ENCODE measurements at regions not wholly inside any gene's neighbourhood (a gene's known extent, or its start where the extent isn't known, plus 50 kb on each side); places are given as distances from the start of the nearest gene placed in this dataset.

GRCh38 chr11:133705873-133706272 lies 139.4 kb downstream of the SPATA19 start:
- DNase-seq = no peak
- Histone ChIP-seq H3K9ac (ENCODE audit: low read depth, low read length) (no peak overlapping the region), H3K4me2 (ENCODE audit: insufficient read depth, low read length) (no peak overlapping the region), H3K27ac (ENCODE audit: low read length) (no peak overlapping the region), H3K4me1 (ENCODE audit: insufficient read depth, low read length) (no peaks in the 10 kb centered on the region), H4K20me1 (ENCODE audit: insufficient read depth, low read length) (no peaks in the 10 kb centered on the region), H3K4me3 (ENCODE audit: low read depth in 1 of 2, low read length in 2 of 2) (no peak overlapping the region), H3K79me2 (ENCODE audit: insufficient read depth, low read length) (no peaks in the 10 kb centered on the region), H2AFZ (ENCODE audit: low read depth, low read length) (no peak overlapping the region), H3K36me3 (ENCODE audit: insufficient read depth, low read length) (no peaks in the 10 kb centered on the region), H3K9me3 (ENCODE audit: insufficient read depth, low read length, severe bottlenecking) (no peaks in the 10 kb centered on the region), H3K27me3 (ENCODE audit: insufficient read depth, low read length, poor library complexity) (peaks cover 32% of the 10 kb centered on the region)
- no peak for TF ChIP-seq EZH2 (IDR thresholded peaks at IDR 0.05; ENCODE audit: borderline replicate concordance, low read depth, low read length, severe bottlenecking)
- TF ChIP-seq, protein P1, sequence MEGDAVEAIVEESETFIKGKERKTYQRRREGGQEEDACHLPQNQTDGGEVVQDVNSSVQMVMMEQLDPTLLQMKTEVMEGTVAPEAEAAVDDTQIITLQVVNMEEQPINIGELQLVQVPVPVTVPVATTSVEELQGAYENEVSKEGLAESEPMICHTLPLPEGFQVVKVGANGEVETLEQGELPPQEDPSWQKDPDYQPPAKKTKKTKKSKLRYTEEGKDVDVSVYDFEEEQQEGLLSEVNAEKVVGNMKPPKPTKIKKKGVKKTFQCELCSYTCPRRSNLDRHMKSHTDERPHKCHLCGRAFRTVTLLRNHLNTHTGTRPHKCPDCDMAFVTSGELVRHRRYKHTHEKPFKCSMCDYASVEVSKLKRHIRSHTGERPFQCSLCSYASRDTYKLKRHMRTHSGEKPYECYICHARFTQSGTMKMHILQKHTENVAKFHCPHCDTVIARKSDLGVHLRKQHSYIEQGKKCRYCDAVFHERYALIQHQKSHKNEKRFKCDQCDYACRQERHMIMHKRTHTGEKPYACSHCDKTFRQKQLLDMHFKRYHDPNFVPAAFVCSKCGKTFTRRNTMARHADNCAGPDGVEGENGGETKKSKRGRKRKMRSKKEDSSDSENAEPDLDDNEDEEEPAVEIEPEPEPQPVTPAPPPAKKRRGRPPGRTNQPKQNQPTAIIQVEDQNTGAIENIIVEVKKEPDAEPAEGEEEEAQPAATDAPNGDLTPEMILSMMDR (IDR thresholded peaks at IDR 0.05; ENCODE audit: borderline replicate concordance, extremely low read depth, low read length, poor library complexity, severe bottlenecking) = no peak
- no peak for ATAC-seq (ENCODE audit: insufficient read depth, low read depth)

GRCh38 chr11:133705074-133705648 lies 140.2 kb downstream of the SPATA19 start:
- peaks cover 32% of the 10 kb centered on the region for H3K27me3 ChIP-seq (ENCODE audit: insufficient read depth, low read length, poor library complexity)
- no peaks in the 10 kb centered on the region for H3K36me3 ChIP-seq (ENCODE audit: insufficient read depth, low read length)
- TF ChIP-seq, protein P1 (IDR thresholded peaks at IDR 0.05; ENCODE audit: borderline replicate concordance, extremely low read depth, low read length, poor library complexity, severe bottlenecking) = no peak
- no peak for TF ChIP-seq EZH2 (IDR thresholded peaks at IDR 0.05; ENCODE audit: borderline replicate concordance, low read depth, low read length, severe bottlenecking)
- no peak overlapping the region for H3K27ac ChIP-seq (ENCODE audit: low read length)
- no peak overlapping the region for H2AFZ ChIP-seq (ENCODE audit: low read depth, low read length)
- no peaks in the 10 kb centered on the region for H4K20me1 ChIP-seq (ENCODE audit: insufficient read depth, low read length)
- H3K9me3 ChIP-seq (ENCODE audit: insufficient read depth, low read length, severe bottlenecking) = no peaks in the 10 kb centered on the region
- no peak overlapping the region for H3K4me3 ChIP-seq (ENCODE audit: low read depth in 1 of 2, low read length in 2 of 2)
- no peak for ATAC-seq (ENCODE audit: insufficient read depth, low read depth)
- H3K9ac ChIP-seq (ENCODE audit: low read depth, low read length) = no peak overlapping the region
- no peak overlapping the region for H3K4me2 ChIP-seq (ENCODE audit: insufficient read depth, low read length)
- no peaks in the 10 kb centered on the region for H3K4me1 ChIP-seq (ENCODE audit: insufficient read depth, low read length)
- H3K79me2 ChIP-seq (ENCODE audit: insufficient read depth, low read length) = no peaks in the 10 kb centered on the region
- DNase-seq = no peak

GRCh38 chr11:133699071-133699470 lies 146.2 kb downstream of the SPATA19 start:
- ATAC-seq (ENCODE audit: insufficient read depth, low read depth) (no peak), DNase-seq (no peak)
- Histone ChIP-seq H3K4me1 (ENCODE audit: insufficient read depth, low read length) (no peaks in the 10 kb centered on the region), H2AFZ (ENCODE audit: low read depth, low read length) (no peak overlapping the region), H3K36me3 (ENCODE audit: insufficient read depth, low read length) (no peaks in the 10 kb centered on the region), H3K79me2 (ENCODE audit: insufficient read depth, low read length) (no peaks in the 10 kb centered on the region), H4K20me1 (ENCODE audit: insufficient read depth, low read length) (no peaks in the 10 kb centered on the region), H3K27me3 (ENCODE audit: insufficient read depth, low read length, poor library complexity) (peaks cover 10% of the 10 kb centered on the region), H3K9ac (ENCODE audit: low read depth, low read length) (no peak overlapping the region), H3K9me3 (ENCODE audit: insufficient read depth, low read length, severe bottlenecking) (no peaks in the 10 kb centered on the region), H3K27ac (ENCODE audit: low read length) (no peak overlapping the region), H3K4me3 (ENCODE audit: low read depth in 1 of 2, low read length in 2 of 2) (no peak overlapping the region), H3K4me2 (ENCODE audit: insufficient read depth, low read length) (no peak overlapping the region)
- TF ChIP-seq, protein P1 (IDR thresholded peaks at IDR 0.05; ENCODE audit: borderline replicate concordance, extremely low read depth, low read length, poor library complexity, severe bottlenecking) = no peak

DNA sequence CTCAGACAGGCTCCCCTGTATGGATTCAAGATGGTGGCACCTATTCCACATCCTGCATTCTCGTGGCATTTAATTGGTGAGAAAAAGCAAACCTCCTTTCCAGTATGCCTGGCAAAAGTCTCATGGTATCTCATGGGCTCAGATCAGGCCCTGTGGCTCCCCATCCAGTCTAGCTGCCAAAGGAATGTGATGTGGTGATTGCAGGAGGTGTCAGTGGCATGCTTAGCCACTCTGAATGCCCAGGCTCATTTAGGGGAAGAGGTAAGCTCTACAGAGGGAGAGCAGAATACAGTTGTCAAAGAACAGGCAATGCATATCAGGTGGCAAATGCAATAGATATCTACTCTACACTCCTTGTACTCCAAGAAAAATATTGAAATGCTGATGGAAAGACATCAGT lies 146.7 kb downstream of the SPATA19 start:
- TF ChIP-seq, protein P1 (IDR thresholded peaks at IDR 0.05; ENCODE audit: borderline replicate concordance, extremely low read depth, low read length, poor library complexity, severe bottlenecking) = no peak
- TF ChIP-seq EZH2 (IDR thresholded peaks at IDR 0.05; ENCODE audit: borderline replicate concordance, low read depth, low read length, severe bottlenecking) = no peak
- H3K4me3 ChIP-seq (ENCODE audit: low read depth in 1 of 2, low read length in 2 of 2) = no peak overlapping the region
- no peak overlapping the region for H3K27ac ChIP-seq (ENCODE audit: low read length)
- peaks cover 10% of the 10 kb centered on the region for H3K27me3 ChIP-seq (ENCODE audit: insufficient read depth, low read length, poor library complexity)
- no peak overlapping the region for H2AFZ ChIP-seq (ENCODE audit: low read depth, low read length)
- no peak overlapping the region for H3K9ac ChIP-seq (ENCODE audit: low read depth, low read length)
- DNase-seq = no peak
- ATAC-seq (ENCODE audit: insufficient read depth, low read depth) = no peak
- H3K36me3 ChIP-seq (ENCODE audit: insufficient read depth, low read length) = no peaks in the 10 kb centered on the region
- no peak overlapping the region for H3K4me2 ChIP-seq (ENCODE audit: insufficient read depth, low read length)
- H3K9me3 ChIP-seq (ENCODE audit: insufficient read depth, low read length, severe bottlenecking) = no peaks in the 10 kb centered on the region
- H4K20me1 ChIP-seq (ENCODE audit: insufficient read depth, low read length) = no peaks in the 10 kb centered on the region
- no peaks in the 10 kb centered on the region for H3K4me1 ChIP-seq (ENCODE audit: insufficient read depth, low read length)
- H3K79me2 ChIP-seq (ENCODE audit: insufficient read depth, low read length) = no peaks in the 10 kb centered on the region

Measured in DND-41 (cell line).